Cardiac muscle cell (in vitro differentiated cells and primary cell): ENCODE measurements at regions not wholly inside any gene's neighbourhood (a gene's known extent, or its start where the extent isn't known, plus 50 kb on each side); places are given as distances from the start of the nearest gene placed in this dataset.
"Not testable (repeated sequence)": the region's sequence is repeated elsewhere in the genome, so short reads cannot be mapped to it uniquely, and the experiment has no call there.

Source experiments
- DNase-seq, 2 donors: peaks; one replicate each; pipeline versions ENCODE4 v3.0.0 to v3.0.0-alpha.2; 2010 to 2017; ENCODE audit warnings: low read depth in 1 of 2, low spot score in 1 of 2
- H3K27ac ChIP-seq: fragments of 200-600 bp; sonication (generic); 2 replicates; pipeline ENCODE4 v1.5.1; 2016
- H3K27me3 ChIP-seq: fragments of 200-600 bp; sonication (generic); 2 replicates; pipeline ENCODE4 v1.6.0; 2016; ENCODE audit warnings: control low read depth
- H3K36me3 ChIP-seq: fragments of 200-600 bp; sonication (generic); 2 replicates; pipeline ENCODE4 v1.5.1; 2016; ENCODE audit warnings: control low read depth
- H3K4me1 ChIP-seq: fragments of 200-600 bp; sonication (generic); 2 replicates; pipeline ENCODE4 v1.8.1; 2017; ENCODE audit warnings: low read depth, mild to moderate bottlenecking, mixed run types
- H3K4me3 ChIP-seq: fragments of 200-600 bp; sonication (generic); 2 replicates; pipeline ENCODE4 v1.5.1; 2016; ENCODE audit warnings: mild to moderate bottlenecking
- H3K9me3 ChIP-seq: fragments of 200-600 bp; sonication (generic); 2 replicates; pipeline ENCODE4 v1.5.1; 2017; ENCODE audit warnings: low read depth, mild to moderate bottlenecking, control low read depth
- CTCF ChIP-seq: IDR thresholded peaks from 2 replicates; pipeline ENCODE4 v1.5.1; 2012; ENCODE audit warnings: low read depth, mild to moderate bottlenecking, low read length

GRCh38 chrX:151042842-151043241 is 59.7 kb downstream of the HMGB3 start:
- Histone ChIP-seq H3K36me3 (no peaks in the 10 kb centered on the region), H3K9me3 (no peaks in the 10 kb centered on the region), H3K4me1 (no peaks in the 10 kb centered on the region), H3K27ac (no peak overlapping the region), H3K27me3 (no peaks in the 10 kb centered on the region), H3K4me3 (no peak overlapping the region)
- DNase-seq = no peak
- TF ChIP-seq CTCF = no peak

GRCh38 chrX:151066373-151066772 is 83.2 kb downstream of the HMGB3 start:
- not testable (repeated sequence) for H3K4me3 ChIP-seq, H3K27me3 ChIP-seq, H3K9me3 ChIP-seq, H3K27ac ChIP-seq, DNase-seq, H3K36me3 ChIP-seq, H3K4me1 ChIP-seq

GRCh38 chrX:151073767-151074166 is 90.6 kb downstream of the HMGB3 start:
- Histone ChIP-seq H3K4me3 (no peak overlapping the region), H3K9me3 (no peaks in the 10 kb centered on the region), H3K27me3 (no peaks in the 10 kb centered on the region), H3K27ac (no peak overlapping the region), H3K36me3 (no peaks in the 10 kb centered on the region), H3K4me1 (no peaks in the 10 kb centered on the region)
- DNase-seq = no peak
- no peak for TF ChIP-seq CTCF

- peak in 1 of 2 donors; percentile 4 for DNase-seq
- no peaks in the 10 kb centered on the region for H3K9me3 ChIP-seq
- no peak for TF ChIP-seq CTCF
- H3K27me3 ChIP-seq = no peaks in the 10 kb centered on the region
- H3K4me3 ChIP-seq = no peak overlapping the region
- no peak overlapping the region for H3K27ac ChIP-seq
- no peaks in the 10 kb centered on the region for H3K36me3 ChIP-seq
- H3K4me1 ChIP-seq = no peaks in the 10 kb centered on the region
These were observed 95.4 kb upstream of the GPR50 start for GRCh38 chrX:151081016-151081415.

GRCh38 chrX:151082077-151082948 is 94.1 kb upstream of the GPR50 start:
- peak; percentile 59 to 76 for DNase-seq
- H3K27ac ChIP-seq = no peak overlapping the region
- H3K4me3 ChIP-seq = no peak overlapping the region

More at GRCh38 chrX:151082077-151082948, 94.1 kb upstream of the GPR50 start:
- peak; percentile 78 for TF ChIP-seq CTCF
- no peaks in the 10 kb centered on the region for H3K9me3 ChIP-seq
- H3K4me1 ChIP-seq = no peaks in the 10 kb centered on the region
- H3K36me3 ChIP-seq = no peaks in the 10 kb centered on the region
- no peaks in the 10 kb centered on the region for H3K27me3 ChIP-seq
